Bronchial epithelial cell (primary cell): ENCODE measurements at regions not wholly inside any gene's neighbourhood (a gene's known extent, or its start where the extent isn't known, plus 50 kb on each side); places are given as distances from the start of the nearest gene placed in this dataset.

ENCODE experiments used
- DNase-seq: peaks from one replicate; pipeline ENCODE4 v3.0.0-alpha.2; 2010; ENCODE audit warnings: low read depth
- FAIRE-seq: peaks from 2 replicates; lab custom pipeline; 2011; peaks lifted over from hg19 to GRCh38; lab: Jason Lieb, UNC
- H3K27me3 ChIP-seq: 2 replicates; pipeline ENCODE4 v1.5.1; 2011; ENCODE audit warnings: low read length; ENCODE audit not compliant: control insufficient read depth, insufficient read depth
- H3K36me3 ChIP-seq: 2 replicates; pipeline ENCODE4 v1.5.1; 2011; ENCODE audit warnings: low read length; ENCODE audit not compliant: control insufficient read depth, insufficient read depth
- H3K4me3 ChIP-seq: 2 replicates; pipeline ENCODE4 v1.5.1; 2011; ENCODE audit warnings: mild to moderate bottlenecking, low read depth, low read length, control low read depth
- CTCF ChIP-seq: IDR thresholded peaks from 2 replicates; pipeline ENCODE4 v1.5.1; 2011; ENCODE audit warnings: mild to moderate bottlenecking, moderate library complexity, low read length, control low read depth, inconsistent platforms; ENCODE audit not compliant: insufficient read depth, severe bottlenecking

DNA sequence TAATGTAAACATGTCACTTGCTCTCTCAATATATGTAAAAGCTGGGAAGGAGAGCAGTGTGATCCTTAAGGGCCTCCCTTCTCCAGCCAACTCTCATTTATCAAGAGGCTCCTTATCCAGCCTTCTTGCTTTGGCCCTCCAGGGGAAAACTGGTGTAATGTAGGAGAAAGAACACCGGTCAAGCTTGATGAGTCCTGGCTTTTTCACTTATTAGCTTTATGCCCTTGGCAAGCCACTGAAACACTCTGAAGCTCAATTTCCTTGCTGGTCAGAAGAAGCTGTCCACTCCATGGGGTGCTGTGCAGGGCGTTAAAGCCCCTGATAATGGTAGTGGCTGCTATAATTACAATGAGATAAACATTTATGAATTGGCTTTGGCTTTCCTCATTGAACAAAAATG, 251.2 kb upstream of the RBBP8 start:
- DNase-seq: no peak
- H3K36me3 ChIP-seq: no peaks in the 10 kb centered on the region
- H3K4me3 ChIP-seq: no peak overlapping the region
- no peak for FAIRE-seq
- TF ChIP-seq CTCF: no peak
- H3K27me3 ChIP-seq: no peaks in the 10 kb centered on the region

DNA sequence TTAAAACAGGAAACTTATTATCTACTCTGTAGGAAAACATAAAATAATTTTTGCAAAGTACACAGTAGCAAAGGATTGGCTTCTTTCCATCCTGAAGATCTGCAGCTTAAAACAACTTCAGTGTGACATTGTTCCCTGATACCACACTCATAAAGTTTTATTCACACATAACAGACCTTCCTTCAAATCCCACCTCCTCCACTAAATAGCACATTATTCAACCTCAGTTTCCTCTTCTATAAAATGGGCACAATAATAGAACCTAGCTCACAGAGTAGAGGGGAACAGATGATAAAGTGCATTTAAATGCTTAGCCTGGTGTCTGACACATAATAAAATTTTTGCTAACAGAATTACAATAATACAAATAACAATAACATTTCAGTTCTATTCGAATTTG, 250.4 kb upstream of the RBBP8 start:
- TF ChIP-seq CTCF: no peak
- Histone ChIP-seq H3K27me3 (no peaks in the 10 kb centered on the region), H3K36me3 (no peaks in the 10 kb centered on the region), H3K4me3 (no peak overlapping the region)
- DNase-seq: no peak
- no peak for FAIRE-seq

DNA sequence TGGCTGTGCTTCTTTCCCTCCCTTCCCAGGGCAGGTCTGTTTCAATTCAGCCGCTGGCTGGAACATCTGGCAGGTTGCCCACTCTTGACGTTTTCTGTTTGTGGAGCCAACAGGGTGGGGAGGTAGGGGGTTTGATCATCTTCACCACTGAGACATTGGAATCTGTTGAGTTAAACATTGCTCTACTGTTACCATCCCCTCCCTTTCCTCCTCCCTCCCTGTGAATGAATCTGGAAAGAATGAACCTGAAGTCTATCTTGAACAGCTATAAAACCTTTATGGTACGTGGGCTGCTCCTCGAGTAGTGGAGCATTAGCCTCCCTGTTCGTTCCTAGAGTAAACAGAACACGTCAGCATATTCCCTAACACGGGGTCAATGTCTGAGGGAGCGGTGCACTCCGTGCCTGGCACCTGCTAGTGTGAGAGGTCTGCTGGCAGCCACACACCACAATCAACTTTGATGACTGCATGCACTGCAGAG, 249.9 kb upstream of the RBBP8 start:
- FAIRE-seq (no peak), DNase-seq (peak; percentile 76)
- Histone ChIP-seq H3K27me3 (no peaks in the 10 kb centered on the region), H3K4me3 (no peak overlapping the region), H3K36me3 (no peaks in the 10 kb centered on the region)
- no peak for TF ChIP-seq CTCF

DNA sequence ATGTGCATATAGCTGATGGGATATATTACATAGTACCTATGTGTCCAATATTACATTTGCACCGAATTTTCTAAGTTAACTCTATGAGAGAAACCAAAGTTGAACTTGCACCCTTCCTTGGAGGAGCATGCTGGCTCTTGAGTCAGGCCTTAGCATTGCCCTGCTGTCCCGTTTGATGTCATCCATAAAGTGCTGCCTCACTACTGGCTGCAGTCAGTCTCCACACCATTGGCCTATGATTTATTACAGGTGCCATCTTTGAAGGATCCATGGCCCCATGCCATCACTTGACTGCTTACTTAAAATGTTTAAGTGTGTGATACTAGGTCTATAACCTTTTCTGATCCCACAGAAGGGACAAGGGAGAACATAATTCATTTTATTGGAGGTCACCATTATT, 249.3 kb upstream of the RBBP8 start:
- TF ChIP-seq CTCF: no peak
- no peaks in the 10 kb centered on the region for H3K27me3 ChIP-seq
- DNase-seq (no peak), FAIRE-seq (no peak)
- no peaks in the 10 kb centered on the region for H3K36me3 ChIP-seq
- H3K4me3 ChIP-seq: no peak overlapping the region

- no peak for FAIRE-seq
- no peak for TF ChIP-seq CTCF
- DNase-seq: no peak
These were observed 248.9 kb upstream of the RBBP8 start for GRCh38 chr18:22684268-22684667.

GRCh38 chr18:22685788-22686187, 247.3 kb upstream of the RBBP8 start:
- Histone ChIP-seq H3K4me3 (no peak overlapping the region), H3K27me3 (no peaks in the 10 kb centered on the region), H3K36me3 (no peaks in the 10 kb centered on the region)
- no peak for TF ChIP-seq CTCF
- no peak for FAIRE-seq
- no peak for DNase-seq

More at GRCh38 chr18:22684268-22684667, 248.9 kb upstream of the RBBP8 start:
- H3K36me3 ChIP-seq: no peaks in the 10 kb centered on the region
- no peaks in the 10 kb centered on the region for H3K27me3 ChIP-seq
- H3K4me3 ChIP-seq: no peak overlapping the region
